Neuronal stem cell (in vitro differentiated cells): ENCODE measurements at regions not wholly inside any gene's neighbourhood (a gene's known extent, or its start where the extent isn't known, plus 50 kb on each side); places are given as distances from the start of the nearest gene placed in this dataset.

Experiments
- DNase-seq: peaks from one replicate; pipeline ENCODE4 v3.0.0-alpha.2; 2013; ENCODE audit warnings: low spot score
- H2AFZ ChIP-seq: one replicate; pipeline ENCODE4 v1.6.1; 2013; ENCODE audit warnings: mild to moderate bottlenecking, low read length, inconsistent platforms
- H2AK5ac ChIP-seq: 2 replicates; pipeline ENCODE4 v1.6.1; 2013; ENCODE audit warnings: low read depth, mild to moderate bottlenecking, inconsistent platforms, low read length, moderate library complexity, mixed read lengths
- H2BK120ac ChIP-seq: 2 replicates; pipeline ENCODE4 v1.6.1; 2013; ENCODE audit warnings: low read depth, mild to moderate bottlenecking, inconsistent platforms, low read length, moderate library complexity, mixed read lengths
- H2BK12ac ChIP-seq: one replicate; pipeline ENCODE4 v1.6.1; 2013; ENCODE audit warnings: low read length, inconsistent platforms
- H2BK15ac ChIP-seq: 2 replicates; pipeline ENCODE4 v1.6.1; 2013; ENCODE audit warnings: mild to moderate bottlenecking, low read length, inconsistent platforms, mixed read lengths
- H2BK5ac ChIP-seq: one replicate; pipeline ENCODE4 v1.6.1; 2013; ENCODE audit warnings: inconsistent platforms, mild to moderate bottlenecking, low read length, moderate library complexity
- H3K14ac ChIP-seq: one replicate; pipeline ENCODE4 v1.6.1; 2013; ENCODE audit warnings: low read length, inconsistent platforms
- H3K18ac ChIP-seq: 2 replicates; pipeline ENCODE4 v1.6.1; 2013; ENCODE audit warnings: low read length, inconsistent platforms
- H3K23ac ChIP-seq: 2 replicates; pipeline ENCODE4 v1.6.1; 2013; ENCODE audit warnings: low read depth, mild to moderate bottlenecking, mixed read lengths, low read length, inconsistent platforms; ENCODE audit not compliant: poor library complexity
- H3K27ac ChIP-seq: replicated peaks from 3 replicates; pipeline ENCODE4 v1.5.1; 2013; ENCODE audit warnings: low read length, inconsistent platforms
- H3K27me3 ChIP-seq, 3 experiments: 2 replicates each; pipeline ENCODE4 v1.6.1; 2013; ENCODE audit warnings: low read length in 3 of 3, mild to moderate bottlenecking in 2 of 3, inconsistent platforms in 1 of 3, low read depth in 1 of 3, mixed read lengths in 1 of 3, moderate library complexity in 1 of 3; ENCODE audit not compliant: control insufficient read depth in 3 of 3, insufficient read depth in 3 of 3
- H3K36me3 ChIP-seq, 2 donors: replicated peaks in 1 of 2; 2 replicates each; pipeline ENCODE4 v1.6.1; 2013; ENCODE audit warnings: low read length in 2 of 2; ENCODE audit not compliant: control insufficient read depth in 2 of 2, insufficient read depth in 2 of 2
- H3K4ac ChIP-seq: 2 replicates; pipeline ENCODE4 v1.6.1; 2013; ENCODE audit warnings: inconsistent platforms, mild to moderate bottlenecking, low read length, moderate library complexity
- H3K4me1 ChIP-seq, 2 donors: 1 replicate in 1 of 2; 2 replicates in 1 of 2; pipeline ENCODE4 v1.6.1; 2013; ENCODE audit warnings: low read length in 2 of 2, low read depth in 1 of 2; ENCODE audit not compliant: control insufficient read depth in 2 of 2, insufficient read depth in 1 of 2
- H3K4me2 ChIP-seq: one replicate; pipeline ENCODE4 v1.6.1; 2013; ENCODE audit warnings: mild to moderate bottlenecking, low read length, inconsistent platforms; ENCODE audit not compliant: insufficient read depth, poor library complexity, severe bottlenecking
- H3K4me3 ChIP-seq, 2 donors: 2 replicates each; pipeline ENCODE4 v1.5.1; 2013; ENCODE audit warnings: low read length in 2 of 2, mild to moderate bottlenecking in 2 of 2, inconsistent platforms in 1 of 2, moderate library complexity in 1 of 2
- H3K79me1 ChIP-seq: one replicate; pipeline ENCODE4 v1.6.1; 2013; ENCODE audit warnings: low read depth, mild to moderate bottlenecking, inconsistent platforms, low read length, moderate library complexity
- H3K9ac ChIP-seq: one replicate; pipeline ENCODE4 v1.6.1; 2013; ENCODE audit warnings: mild to moderate bottlenecking, low read depth, low read length, inconsistent platforms; ENCODE audit not compliant: poor library complexity
- H3K9me3 ChIP-seq, 2 donors: replicated peaks in 1 of 2; 2 replicates each; pipeline versions ENCODE3 to v1.6.1; 2013; ENCODE audit warnings: low read length in 2 of 2, mild to moderate bottlenecking in 2 of 2, inconsistent platforms in 1 of 2, low read depth in 1 of 2, mixed read lengths in 1 of 2, moderate library complexity in 1 of 2; ENCODE audit not compliant: control insufficient read depth in 2 of 2, insufficient read depth in 1 of 2
- H4K8ac ChIP-seq: one replicate; pipeline ENCODE4 v1.6.1; 2013; ENCODE audit warnings: low read depth, mild to moderate bottlenecking, inconsistent platforms, low read length, moderate library complexity
- H4K91ac ChIP-seq: one replicate; pipeline ENCODE4 v1.6.1; 2013; ENCODE audit warnings: low read length, low read depth, mild to moderate bottlenecking, inconsistent platforms; ENCODE audit not compliant: poor library complexity
- WGBS, 2 donors: extraction: QIAGEN DNeasy Blood & Tissue Kit; methylation state at CpG; one replicate each; pipeline ENCODE4 v1.1.7; 2013; ENCODE audit warnings: missing lambda C conversion rate in 2 of 2, mixed read lengths in 1 of 2; ENCODE audit not compliant: insufficient read length in 2 of 2, insufficient replicate concordance in 1 of 2; ENCODE audit errors: extremely low coverage in 2 of 2; 5-methylcytosine and 5-hydroxymethylcytosine counted together

DNA sequence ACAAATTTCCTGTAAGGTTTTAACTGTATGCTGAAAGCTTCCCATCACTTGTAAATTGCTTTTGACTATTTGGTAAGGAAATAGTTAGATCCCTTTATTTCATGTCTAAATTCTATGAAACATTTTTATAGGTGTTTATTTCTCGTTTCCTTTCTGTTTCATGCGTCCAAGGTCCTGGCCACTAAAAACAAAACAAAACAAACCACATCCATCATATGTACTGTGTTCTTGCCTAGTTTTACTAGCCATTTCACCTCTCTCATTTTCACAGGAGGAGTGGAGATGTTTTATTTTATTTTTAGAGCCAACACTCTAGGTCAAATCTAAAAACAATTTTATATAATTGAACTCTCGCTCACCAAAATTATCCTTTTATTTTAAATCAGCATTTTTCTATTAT, 375.2 kb upstream of the CTSO start:
- no peak overlapping the region for H3K4ac ChIP-seq
- no peak overlapping the region for H3K4me2 ChIP-seq
- H3K4me3 ChIP-seq: no peak overlapping the region
- WGBS, 2 donors: no CpG with 5 or more reads among the region's 3 CpGs
- H3K36me3 ChIP-seq: no peaks in the 10 kb centered on the region
- H4K91ac ChIP-seq: no peak overlapping the region
- no peak overlapping the region for H4K8ac ChIP-seq
- H3K23ac ChIP-seq: no peak overlapping the region
- H3K27ac ChIP-seq: no peak overlapping the region
- no peak overlapping the region for H3K9ac ChIP-seq
- no peaks in the 10 kb centered on the region for H3K4me1 ChIP-seq
- no peak overlapping the region for H2AFZ ChIP-seq
- no peak overlapping the region for H2BK15ac ChIP-seq
- H3K14ac ChIP-seq: no peak overlapping the region
- H3K27me3 ChIP-seq: no peaks in the 10 kb centered on the region
- no peaks in the 10 kb centered on the region for H3K9me3 ChIP-seq
- no peak overlapping the region for H2AK5ac ChIP-seq
- no peak overlapping the region for H2BK5ac ChIP-seq
- no peak overlapping the region for H2BK120ac ChIP-seq
- no peaks in the 10 kb centered on the region for H3K79me1 ChIP-seq
- DNase-seq: no peak
- no peak overlapping the region for H2BK12ac ChIP-seq
- no peak overlapping the region for H3K18ac ChIP-seq

DNA sequence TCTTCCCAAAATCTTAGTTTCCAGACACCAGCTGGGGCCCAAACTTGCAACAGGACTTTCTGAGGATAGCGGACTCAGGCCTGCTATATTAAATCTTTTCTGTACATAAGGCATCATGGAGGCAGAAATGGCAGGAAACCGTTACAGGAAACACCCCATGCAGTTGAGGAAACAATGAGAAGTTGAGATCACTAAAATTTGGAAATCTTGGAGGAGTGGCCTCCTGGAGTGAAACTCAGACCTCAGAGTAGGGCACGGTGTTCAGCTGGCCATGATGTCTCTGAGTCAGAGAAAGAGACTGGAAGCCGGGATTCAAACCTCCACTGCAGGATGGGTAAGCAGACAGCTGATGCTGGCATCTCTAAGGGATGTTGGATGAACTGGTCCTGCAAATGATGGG, 372.6 kb upstream of the CTSO start:
- Histone ChIP-seq H4K8ac (no peak overlapping the region), H3K4me1 (no peaks in the 10 kb centered on the region), H2BK12ac (no peak overlapping the region), H3K4me3 (no peak overlapping the region), H3K9me3 (no peaks in the 10 kb centered on the region), H3K18ac (no peak overlapping the region), H3K4me2 (no peak overlapping the region), H3K4ac (no peak overlapping the region), H3K9ac (no peak overlapping the region), H3K36me3 (no peaks in the 10 kb centered on the region), H2AK5ac (no peak overlapping the region), H4K91ac (no peak overlapping the region), H2AFZ (peak overlapping the region; percentile 48), H3K79me1 (no peaks in the 10 kb centered on the region), H3K27me3 (no peaks in the 10 kb centered on the region), H3K23ac (no peak overlapping the region), H3K14ac (no peak overlapping the region), H3K27ac (no peak overlapping the region), H2BK5ac (no peak overlapping the region), H2BK15ac (no peak overlapping the region), H2BK120ac (no peak overlapping the region)
- WGBS, 2 donors: no CpG with 5 or more reads among the region's 4 CpGs
- DNase-seq: no peak

GRCh38 chr4:156322592-156322991, 368.9 kb upstream of the CTSO start:
- Histone ChIP-seq H3K27me3 (no peaks in the 10 kb centered on the region), H2AFZ (peak overlapping the region; percentile 29), H2BK15ac (no peak overlapping the region), H2AK5ac (no peak overlapping the region), H3K36me3 (no peaks in the 10 kb centered on the region), H3K27ac (no peak overlapping the region), H3K4me3 (no peak overlapping the region), H3K79me1 (no peaks in the 10 kb centered on the region), H3K9ac (no peak overlapping the region), H3K4ac (no peak overlapping the region), H2BK12ac (no peak overlapping the region), H3K23ac (no peak overlapping the region), H3K4me2 (no peak overlapping the region), H3K18ac (no peak overlapping the region), H2BK120ac (no peak overlapping the region), H2BK5ac (no peak overlapping the region), H3K4me1 (no peaks in the 10 kb centered on the region), H3K9me3 (no peaks in the 10 kb centered on the region), H4K8ac (no peak overlapping the region), H3K14ac (no peak overlapping the region), H4K91ac (no peak overlapping the region)
- no peak for DNase-seq

GRCh38 chr4:156321203-156321602, 367.5 kb upstream of the CTSO start:
- Histone ChIP-seq H3K79me1 (no peaks in the 10 kb centered on the region), H3K18ac (no peak overlapping the region), H3K9me3 (no peaks in the 10 kb centered on the region), H2AK5ac (no peak overlapping the region), H3K4me2 (no peak overlapping the region), H2BK12ac (no peak overlapping the region), H2BK120ac (no peak overlapping the region), H3K4me1 (no peaks in the 10 kb centered on the region), H2AFZ (no peak overlapping the region), H3K4me3 (no peak overlapping the region), H3K27me3 (no peaks in the 10 kb centered on the region), H2BK15ac (no peak overlapping the region), H3K14ac (no peak overlapping the region), H3K36me3 (no peaks in the 10 kb centered on the region), H3K9ac (no peak overlapping the region), H4K8ac (no peak overlapping the region), H3K4ac (no peak overlapping the region), H4K91ac (no peak overlapping the region), H3K23ac (no peak overlapping the region), H2BK5ac (no peak overlapping the region), H3K27ac (no peak overlapping the region)
- no CpG with 5 or more reads among the region's 2 CpGs for WGBS, 2 donors
- no peak for DNase-seq
